ENCODE measurements at regions not wholly inside any gene's neighbourhood (a gene's known extent, or its start where the extent isn't known, plus 50 kb on each side); places are given as distances from the start of the nearest gene placed in this dataset.

GRCh38 chr3:30162579-30162978 lies 443.8 kb upstream of the TGFBR2 start:
- no peak for DNase-seq (ENCODE audit: low read depth in 4 of 4, low spot score in 3 of 4)

- no peak for DNase-seq (ENCODE audit: low read depth in 4 of 4, low spot score in 3 of 4)
Measured at GRCh38 chr3:30166535-30166934, 439.9 kb upstream of the TGFBR2 start.

GRCh38 chr3:30167541-30168011 lies 438.8 kb upstream of the TGFBR2 start:
- DNase-seq (ENCODE audit: low read depth in 4 of 4, low spot score in 3 of 4), result no peak

DNA sequence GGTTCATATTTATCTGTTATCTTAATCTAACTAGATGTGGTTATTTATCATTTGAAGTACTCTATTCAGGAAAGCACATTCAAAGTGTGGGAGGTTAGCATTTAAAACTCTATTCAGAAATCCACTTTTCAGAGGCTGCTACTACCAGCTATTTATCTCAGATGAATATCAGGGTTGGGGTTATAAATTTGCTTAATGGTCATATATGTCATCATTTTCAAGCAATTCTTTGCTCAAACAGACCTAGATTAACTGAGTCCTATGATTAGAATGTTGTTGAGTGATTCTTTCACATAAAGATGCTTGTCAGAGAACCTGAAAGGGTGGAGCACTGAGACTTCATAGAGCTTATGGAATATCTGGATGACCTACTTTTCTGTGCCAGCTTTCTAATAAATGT lies 436.9 kb upstream of the TGFBR2 start:
- no peak for DNase-seq (ENCODE audit: low read depth in 4 of 4, low spot score in 3 of 4)

GRCh38 chr3:30170681-30171438 lies 435.5 kb upstream of the TGFBR2 start:
- DNase-seq (ENCODE audit: low read depth in 4 of 4, low spot score in 3 of 4), result no peak

DNA sequence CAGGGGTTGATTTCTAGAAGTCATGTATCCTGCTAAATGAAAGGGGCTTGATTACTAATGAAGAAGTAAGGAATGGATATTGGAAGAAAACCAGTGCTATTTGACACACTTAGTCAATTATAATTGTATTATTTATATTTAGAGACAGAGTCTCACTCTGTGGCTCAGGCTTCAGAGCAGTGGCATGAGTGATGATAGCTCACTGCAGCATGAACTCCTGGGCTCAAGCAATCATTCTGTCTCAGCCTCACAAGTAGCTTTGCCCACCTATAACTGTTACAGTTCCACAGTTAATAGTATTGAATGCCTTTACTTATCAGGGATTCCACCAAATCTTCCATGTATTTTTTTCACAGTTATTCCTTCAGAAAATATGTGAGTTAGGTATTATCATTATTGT lies 432.0 kb upstream of the TGFBR2 start:
- DNase-seq (ENCODE audit: low read depth in 4 of 4, low spot score in 3 of 4), result no peak

DNA sequence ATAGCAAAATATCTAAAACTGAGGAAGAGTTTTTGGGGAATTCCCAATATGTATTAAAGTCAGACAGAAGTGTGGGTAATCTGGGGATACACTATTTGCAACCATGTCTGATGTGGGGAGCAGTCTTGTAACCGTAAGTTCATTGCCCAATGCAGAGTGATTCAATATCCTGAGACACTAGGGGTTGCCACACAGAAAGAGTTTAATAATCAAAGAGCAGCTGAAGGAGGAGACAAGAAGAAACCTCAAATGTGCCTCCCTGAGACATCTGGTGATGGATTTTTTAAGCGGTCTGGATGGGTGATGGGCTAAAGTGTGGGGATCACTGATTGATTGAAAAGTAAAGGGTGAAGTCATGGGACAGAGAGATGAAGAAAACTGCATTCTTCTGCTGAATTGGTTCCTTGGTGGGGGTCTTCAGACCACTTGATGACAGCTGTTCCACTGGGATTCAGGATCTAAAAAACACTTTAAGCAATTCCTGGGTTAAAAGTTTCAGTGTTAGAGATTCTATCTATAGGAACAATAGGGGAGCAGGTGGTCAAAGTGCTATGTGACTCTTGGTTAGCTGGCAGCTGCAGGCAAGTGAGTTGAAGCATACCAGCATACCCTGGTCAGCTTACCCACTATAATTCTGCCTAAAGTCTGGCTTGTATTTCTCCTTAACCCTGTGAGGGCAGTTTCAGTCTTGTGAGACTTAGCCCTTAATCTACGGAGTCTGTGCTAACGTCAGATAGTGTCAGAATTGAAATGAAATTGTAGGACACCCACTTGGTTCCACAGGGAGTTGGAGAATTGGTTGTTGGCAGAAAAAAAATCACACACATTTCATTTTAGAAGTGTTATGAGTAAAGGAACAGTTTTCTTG lies 425.9 kb upstream of the TGFBR2 start:
- DNase-seq (ENCODE audit: low read depth in 4 of 4, low spot score in 3 of 4), result no peak

GRCh38 chr3:30181178-30181465 lies 425.3 kb upstream of the TGFBR2 start:
- DNase-seq (ENCODE audit: low read depth in 4 of 4, low spot score in 3 of 4), result no peak

DNA sequence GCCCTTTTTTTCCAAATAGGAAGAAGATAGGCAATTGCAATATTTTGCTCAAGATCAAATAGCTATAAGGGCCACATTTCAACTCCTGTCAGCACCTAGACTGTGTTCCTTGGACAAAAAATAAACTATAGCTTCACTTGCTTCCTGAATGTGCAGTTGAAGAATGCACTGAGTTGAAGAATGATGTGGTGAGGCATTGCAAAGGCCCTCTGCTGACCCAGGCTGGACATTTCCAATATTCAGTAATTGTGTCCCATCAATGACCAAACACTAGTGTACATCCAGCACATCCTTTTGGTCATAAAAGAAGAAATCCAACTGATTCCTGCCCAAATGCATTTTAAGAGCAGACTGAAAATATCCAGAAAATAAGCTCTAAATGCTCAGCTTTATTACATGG lies 424.8 kb upstream of the TGFBR2 start:
- DNase-seq (ENCODE audit: low read depth in 4 of 4, low spot score in 3 of 4), result no peak

GRCh38 chr3:30183421-30183820 lies 423.0 kb upstream of the TGFBR2 start:
- no peak for DNase-seq (ENCODE audit: low read depth in 4 of 4, low spot score in 3 of 4)

GRCh38 chr3:30184091-30184810 lies 422.1 kb upstream of the TGFBR2 start:
- DNase-seq (ENCODE audit: low read depth in 4 of 4, low spot score in 3 of 4), result no peak

DNA sequence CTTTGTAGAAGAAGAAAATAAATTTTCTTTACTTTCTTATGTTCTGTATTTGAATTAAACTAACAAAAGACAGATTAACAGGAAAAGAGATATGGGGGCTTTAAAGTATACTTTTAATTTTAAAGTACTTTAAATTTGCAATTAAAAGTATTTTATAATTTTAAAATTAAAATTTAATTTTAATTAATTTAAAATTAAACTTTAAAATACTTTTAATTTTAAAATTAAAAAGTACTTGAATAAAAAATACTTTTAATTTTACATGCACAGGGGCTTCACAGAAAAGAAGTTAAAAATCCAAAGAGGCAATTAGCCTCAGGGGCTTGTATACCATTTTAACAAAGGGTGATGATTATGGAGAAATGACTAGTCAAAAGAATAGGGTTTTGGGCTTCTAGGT lies 420.5 kb upstream of the TGFBR2 start:
- no peak for DNase-seq (ENCODE audit: low read depth in 4 of 4, low spot score in 3 of 4)

- no peak for DNase-seq (ENCODE audit: low read depth in 4 of 4, low spot score in 3 of 4)
Measured at GRCh38 chr3:30186741-30187219, 419.6 kb upstream of the TGFBR2 start.

- DNase-seq (ENCODE audit: low read depth in 4 of 4, low spot score in 3 of 4), result no peak
Measured at GRCh38 chr3:30187366-30187765, 419.0 kb upstream of the TGFBR2 start.

DNA sequence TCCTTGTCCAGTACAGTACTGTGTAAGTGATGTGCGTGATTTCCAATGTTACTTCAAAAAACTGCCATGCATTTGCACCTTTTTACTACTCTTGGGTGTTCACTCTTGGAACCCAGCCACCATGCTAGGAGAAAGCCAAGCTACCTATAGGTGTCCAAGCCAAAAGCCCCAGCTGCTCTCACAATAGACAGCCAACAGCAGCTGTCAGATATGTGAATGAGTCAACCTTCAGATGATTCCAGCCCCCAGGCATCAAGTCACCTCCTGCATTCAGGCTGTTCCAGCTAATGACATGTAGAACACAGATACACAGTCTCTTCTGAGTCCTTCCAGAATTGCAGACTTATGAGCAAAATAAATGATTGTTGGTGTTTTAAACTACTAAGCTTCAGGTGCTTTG lies 417.7 kb upstream of the TGFBR2 start:
- no peak for DNase-seq (ENCODE audit: low read depth in 4 of 4, low spot score in 3 of 4)

- no peak for DNase-seq (ENCODE audit: low read depth in 4 of 4, low spot score in 3 of 4)
Measured at GRCh38 chr3:30189900-30190299, 416.5 kb upstream of the TGFBR2 start.

- no peak for DNase-seq (ENCODE audit: low read depth in 4 of 4, low spot score in 3 of 4)
Measured at GRCh38 chr3:30193625-30194044, 412.8 kb upstream of the TGFBR2 start.

GRCh38 chr3:30195352-30195751 lies 411.0 kb upstream of the TGFBR2 start:
- DNase-seq (ENCODE audit: low read depth in 4 of 4, low spot score in 3 of 4), result no peak

DNA sequence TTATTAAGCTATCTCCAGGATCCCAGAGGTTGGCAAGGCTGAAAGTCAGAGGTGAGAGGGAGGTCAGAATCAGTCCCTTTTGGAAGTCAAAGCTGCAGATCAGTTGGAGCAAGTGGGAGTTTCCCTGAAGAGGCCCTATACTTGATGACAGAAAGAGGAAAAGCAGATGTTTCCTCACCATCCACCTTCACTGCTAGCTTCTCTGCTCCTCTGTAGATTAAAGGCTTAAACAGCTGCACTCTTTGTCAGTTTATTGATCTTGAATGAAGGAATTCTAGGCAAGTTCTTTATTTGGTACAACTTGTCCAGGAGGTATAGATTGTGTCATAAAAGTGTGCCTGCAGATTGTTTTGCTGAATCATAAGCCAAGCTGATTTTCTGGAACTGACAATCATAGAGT lies 408.2 kb upstream of the TGFBR2 start:
- no peak for DNase-seq (ENCODE audit: low read depth in 4 of 4, low spot score in 3 of 4)

DNA sequence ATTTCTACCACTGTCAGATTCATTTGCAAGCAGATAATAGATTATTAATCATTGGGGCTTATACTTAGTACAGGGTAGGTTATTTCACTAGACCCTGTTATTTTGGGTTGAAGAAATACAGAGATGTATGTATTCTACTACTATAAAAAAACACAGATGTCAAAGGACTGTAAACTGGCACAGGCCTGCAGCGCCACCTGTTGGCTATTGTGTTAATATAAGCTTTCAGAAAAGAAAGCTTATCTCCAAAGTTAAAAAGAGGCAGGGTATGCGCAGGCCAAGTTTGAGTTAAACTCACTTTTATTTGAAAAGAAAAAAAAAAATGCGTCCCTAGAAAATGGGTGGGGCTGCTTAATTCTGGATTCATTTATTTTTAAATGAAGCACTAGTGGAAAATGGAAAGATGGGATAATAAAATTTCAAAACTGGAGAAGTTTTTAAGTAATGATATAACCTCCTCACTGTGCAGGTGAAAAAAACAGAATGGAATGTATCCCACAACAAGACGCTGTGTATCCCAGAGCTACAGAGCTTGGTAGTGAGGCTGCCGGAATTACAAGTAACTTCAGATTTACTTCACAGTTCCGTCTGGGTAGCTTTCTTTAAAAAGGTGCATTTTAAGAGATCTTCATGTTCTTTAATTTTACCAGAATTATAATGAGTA lies 407.2 kb upstream of the TGFBR2 start:
- peak; percentile 14 to 35 (median 26) for DNase-seq (ENCODE audit: low read depth in 4 of 4, low spot score in 3 of 4)

DNA sequence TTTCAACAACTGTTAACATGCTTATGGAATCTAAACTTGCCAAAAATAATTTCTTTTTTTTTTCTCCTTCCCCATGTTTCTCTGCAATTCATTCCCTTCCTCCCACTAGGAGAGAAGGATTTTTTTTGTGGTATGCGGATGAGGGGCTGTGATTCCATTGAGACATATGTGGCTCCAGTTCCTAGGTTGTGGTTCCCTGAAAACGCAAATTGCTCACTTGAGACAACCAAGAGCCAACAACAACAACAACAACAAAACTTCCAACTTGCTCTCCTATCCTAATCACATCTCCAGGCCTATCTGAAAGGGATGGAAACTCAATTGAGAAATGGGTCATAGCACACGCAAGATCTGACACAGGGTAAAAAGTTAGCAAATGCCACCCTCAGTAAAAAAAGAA lies 406.5 kb upstream of the TGFBR2 start:
- no peak for DNase-seq (ENCODE audit: low read depth in 4 of 4, low spot score in 3 of 4)
